Thoracic aorta (tissue), 2 donors: ENCODE measurements at regions not wholly inside any gene's neighbourhood (a gene's known extent, or its start where the extent isn't known, plus 50 kb on each side); places are given as distances from the start of the nearest gene placed in this dataset.

Source experiments
- ATAC-seq: fragments of 150-250 bp; one replicate; pipeline ENCODE4 v1.8.0; 2017; ENCODE audit warnings: low read depth; ENCODE audit not compliant: insufficient number of reproducible peaks, low FRiP score
- DNase-seq: peaks from one replicate; pipeline ENCODE4 v3.0.0-alpha.2; 2020; ENCODE audit warnings: low spot score
- H3K27ac ChIP-seq, 2 donors: fragments of 200-600 bp; sonication (generic); 1 replicate in 1 of 2; 2 replicates in 1 of 2; pipeline ENCODE4 v1.5.1; 2016; ENCODE audit warnings: mild to moderate bottlenecking in 2 of 2, moderate library complexity in 2 of 2
- H3K27me3 ChIP-seq: fragments of 200-600 bp; sonication (generic); replicated peaks from 2 replicates; pipeline ENCODE4 v1.6.0; 2016; ENCODE audit warnings: mild to moderate bottlenecking; ENCODE audit not compliant: insufficient read depth
- H3K36me3 ChIP-seq: fragments of 200-600 bp; sonication (generic); one replicate; pipeline ENCODE4 v1.5.1; 2016
- H3K4me1 ChIP-seq, 2 donors: fragments of 200-600 bp; sonication (generic); 1 replicate in 1 of 2; 2 replicates in 1 of 2; pipeline versions ENCODE4 v1.5.1 to v1.6.0; 2016; ENCODE audit warnings: low read depth in 2 of 2, mild to moderate bottlenecking in 1 of 2; ENCODE audit not compliant: control insufficient read depth in 1 of 2
- H3K4me3 ChIP-seq: fragments of 200-600 bp; sonication (generic); 2 replicates; pipeline ENCODE4 v1.5.1; 2016; ENCODE audit warnings: mild to moderate bottlenecking
- H3K9me3 ChIP-seq: fragments of 200-600 bp; sonication (generic); 2 replicates; pipeline ENCODE4 v1.5.1; 2016
- CTCF ChIP-seq: fragments of 200-600 bp; sonication (generic); IDR thresholded peaks from one replicate; pipeline ENCODE4 v1.5.1; 2019; ENCODE audit warnings: antibody characterized with exemption

- DNase-seq (no peak), ATAC-seq (no peak)
- H3K4me3 ChIP-seq = no peak overlapping the region
- no peaks in the 10 kb centered on the region for H3K9me3 ChIP-seq
- no peak overlapping the region for H3K27ac ChIP-seq
- H3K27me3 ChIP-seq = no peaks in the 10 kb centered on the region
- TF ChIP-seq CTCF = no peak
- H3K4me1 ChIP-seq = no peaks in the 10 kb centered on the region
- H3K36me3 ChIP-seq = no peaks in the 10 kb centered on the region
Observed at GRCh38 chr20:29687438-29687837, 1570.0 kb upstream of the DEFB115 start.

GRCh38 chr20:29689411-29690225 lies 1567.8 kb upstream of the DEFB115 start:
- DNase-seq = no peak
- TF ChIP-seq CTCF = no peak
- Histone ChIP-seq H3K36me3 (no peaks in the 10 kb centered on the region), H3K9me3 (no peaks in the 10 kb centered on the region), H3K4me1 (no peaks in the 10 kb centered on the region), H3K27ac (no peak overlapping the region), H3K27me3 (no peaks in the 10 kb centered on the region), H3K4me3 (no peak overlapping the region)
- no peak for ATAC-seq

GRCh38 chr20:29690274-29690673 lies 1567.2 kb upstream of the DEFB115 start:
- no peaks in the 10 kb centered on the region for H3K9me3 ChIP-seq
- no peaks in the 10 kb centered on the region for H3K36me3 ChIP-seq
- no peaks in the 10 kb centered on the region for H3K4me1 ChIP-seq
- no peaks in the 10 kb centered on the region for H3K27me3 ChIP-seq
- DNase-seq (no peak), ATAC-seq (no peak)
- no peak overlapping the region for H3K4me3 ChIP-seq
- no peak for TF ChIP-seq CTCF
- no peak overlapping the region for H3K27ac ChIP-seq

DNA sequence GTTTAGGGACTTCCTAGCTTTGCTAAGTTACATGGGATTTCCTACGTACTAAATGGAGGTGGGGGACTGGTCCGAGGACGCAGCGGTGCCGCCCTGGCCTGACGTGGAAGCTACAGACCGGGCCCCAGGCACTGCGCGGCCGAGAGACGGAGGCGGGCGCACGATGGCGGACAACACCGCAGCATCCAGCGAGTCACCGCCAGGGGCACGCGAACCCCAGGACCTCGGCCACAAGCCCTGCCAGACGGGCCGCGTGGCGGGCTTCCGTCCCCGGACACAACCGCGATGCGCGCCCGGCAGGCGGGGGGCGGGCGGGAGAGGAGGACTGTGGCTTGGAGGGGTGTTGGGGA lies 1516.9 kb upstream of the DEFB115 start:
- no peaks in the 10 kb centered on the region for H3K4me1 ChIP-seq
- H3K4me3 ChIP-seq = no peak overlapping the region
- DNase-seq (no peak), ATAC-seq (no peak)
- H3K27ac ChIP-seq = no peak overlapping the region
- H3K27me3 ChIP-seq = no peaks in the 10 kb centered on the region
- no peaks in the 10 kb centered on the region for H3K36me3 ChIP-seq
- H3K9me3 ChIP-seq = no peaks in the 10 kb centered on the region
- no peak for TF ChIP-seq CTCF

DNA sequence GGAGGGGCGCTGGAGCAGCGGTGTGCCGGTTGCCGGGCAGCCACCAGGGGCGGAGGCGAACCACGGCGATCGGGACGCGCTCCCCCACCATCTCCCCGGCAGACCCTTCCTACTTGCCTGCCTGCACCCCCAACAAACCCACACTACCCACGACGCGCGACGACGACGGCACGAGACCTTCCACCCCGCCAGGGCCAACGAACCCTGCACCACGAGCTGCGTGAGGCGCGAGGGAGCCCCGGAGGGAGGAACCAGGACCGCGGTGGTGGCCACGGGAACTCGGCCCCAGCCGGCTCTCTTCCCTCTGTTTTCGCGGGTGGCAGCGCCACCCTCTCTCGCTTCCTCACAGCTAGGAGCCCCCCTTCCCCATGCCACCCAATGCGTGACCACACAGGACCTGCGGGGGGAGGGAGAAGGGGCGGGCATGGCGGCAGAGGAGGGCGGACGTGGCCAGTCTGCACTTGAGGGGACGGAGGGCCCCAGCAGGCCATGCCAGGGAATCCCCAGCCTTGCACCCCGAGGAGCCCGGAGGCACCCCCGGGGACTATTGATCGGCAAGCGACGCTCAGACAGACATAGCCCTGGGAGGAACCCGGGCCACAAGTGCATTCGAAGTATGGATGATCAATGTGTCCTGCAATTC lies 1516.4 kb upstream of the DEFB115 start:
- DNase-seq = no peak
- ATAC-seq = no peak
- no peaks in the 10 kb centered on the region for H3K27me3 ChIP-seq
- H3K36me3 ChIP-seq = no peaks in the 10 kb centered on the region
- H3K4me3 ChIP-seq = no peak overlapping the region
- H3K4me1 ChIP-seq = no peaks in the 10 kb centered on the region
- no peak overlapping the region for H3K27ac ChIP-seq
- no peak for TF ChIP-seq CTCF
- H3K9me3 ChIP-seq = no peaks in the 10 kb centered on the region
